GM23338 (cell line): ENCODE measurements at regions not wholly inside any gene's neighbourhood (a gene's known extent, or its start where the extent isn't known, plus 50 kb on each side); places are given as distances from the start of the nearest gene placed in this dataset.

Source experiments
- ATAC-seq: fragments of 200-7000 bp; cut with Tn5 transposase; 3 replicates; pipeline ENCODE4 v1.9.1; 2020
- DNase-seq: peaks from one replicate; pipeline ENCODE4 v3.0.0-alpha.2; 2015; ENCODE audit warnings: low spot score
- H2AFZ ChIP-seq: fragments of 200-600 bp; sonication (generic); 2 replicates; pipeline ENCODE4 v1.8.0; 2016; ENCODE audit warnings: antibody characterized with exemption, mild to moderate bottlenecking, moderate library complexity
- H3F3A ChIP-seq: fragments of 200-600 bp; sonication (generic); replicated peaks from 2 replicates; pipeline ENCODE4 v1.8.0; 2017; ENCODE audit warnings: antibody characterized with exemption, mixed run types, low read depth
- H3K27ac ChIP-seq: fragments of 200-600 bp; sonication (generic); 2 replicates; pipeline ENCODE4 v1.6.1; 2016; ENCODE audit warnings: low read depth
- H3K27me3 ChIP-seq: fragments of 200-600 bp; sonication (generic); 2 replicates; pipeline ENCODE4 v1.8.0; 2016; ENCODE audit warnings: mild to moderate bottlenecking, mixed run types, moderate library complexity; ENCODE audit not compliant: insufficient read depth
- H3K36me3 ChIP-seq: fragments of 200-600 bp; sonication (generic); 2 replicates; pipeline ENCODE4 v1.8.0; 2016; ENCODE audit warnings: mild to moderate bottlenecking; ENCODE audit not compliant: insufficient read depth
- H3K4me1 ChIP-seq: fragments of 200-600 bp; sonication (generic); 2 replicates; pipeline ENCODE4 v1.8.0; 2016; ENCODE audit warnings: mild to moderate bottlenecking, moderate library complexity; ENCODE audit not compliant: insufficient read depth
- H3K4me2 ChIP-seq: fragments of 200-600 bp; sonication (generic); 2 replicates; pipeline ENCODE4 v1.7.1; 2017; ENCODE audit warnings: mixed run types
- H3K4me3 ChIP-seq: fragments of 200-600 bp; sonication (generic); 2 replicates; pipeline ENCODE4 v1.6.1; 2016; ENCODE audit warnings: mixed run types
- H3K79me2 ChIP-seq: fragments of 200-600 bp; sonication (generic); replicated peaks from 2 replicates; pipeline ENCODE4 v1.8.0; 2017; ENCODE audit warnings: mild to moderate bottlenecking; ENCODE audit not compliant: insufficient read depth
- H3K9me2 ChIP-seq: fragments of 200-600 bp; sonication (generic); 2 replicates; pipeline ENCODE4 v1.8.0; 2017; ENCODE audit not compliant: insufficient read depth
- H4K20me1 ChIP-seq: fragments of 200-600 bp; sonication (generic); replicated peaks from 2 replicates; pipeline ENCODE4 v1.8.0; 2017; ENCODE audit warnings: mild to moderate bottlenecking; ENCODE audit not compliant: insufficient read depth
- H3K27ac Mint-ChIP-seq: 2 replicates; pipeline ENCODE4 v1.8.0; 2020; ENCODE audit warnings: inconsistent platforms, mild to moderate bottlenecking, moderate library complexity, mixed read lengths
- H3K27me3 Mint-ChIP-seq: 3 replicates; pipeline ENCODE4 v1.8.0; 2022; ENCODE audit warnings: low read depth, mild to moderate bottlenecking, moderate library complexity, mixed read lengths, inconsistent platforms; ENCODE audit not compliant: insufficient read depth, poor library complexity
- H3K36me3 Mint-ChIP-seq: 3 replicates; pipeline ENCODE4 v1.8.0; 2021; ENCODE audit warnings: low read depth, mild to moderate bottlenecking, inconsistent platforms, moderate library complexity, mixed read lengths
- H3K4me1 Mint-ChIP-seq: 3 replicates; pipeline ENCODE4 v1.8.0; 2020; ENCODE audit warnings: mild to moderate bottlenecking, inconsistent platforms, mixed read lengths
- H3K4me3 Mint-ChIP-seq: 3 replicates; pipeline ENCODE4 v1.8.0; 2021; ENCODE audit warnings: moderate library complexity, mild to moderate bottlenecking, inconsistent platforms, mixed read lengths
- H3K9me3 Mint-ChIP-seq: 3 replicates; pipeline ENCODE4 v1.8.0; 2020; ENCODE audit warnings: moderate library complexity, mild to moderate bottlenecking, inconsistent platforms, mixed read lengths
- CREB1 ChIP-seq: fragments of 250-450 bp; sonication (Bioruptor Pico); IDR thresholded peaks from 2 replicates; pipeline ENCODE4 v1.5.0; 2020; ENCODE audit warnings: low read depth, mild to moderate bottlenecking, moderate library complexity
- JUNB ChIP-seq: IDR thresholded peaks from one replicate; pipeline ENCODE4 v1.6.1; 2016; ENCODE audit warnings: antibody characterized with exemption; ENCODE audit not compliant: unreplicated experiment
- POLR2AphosphoS5 ChIP-seq: IDR thresholded peaks from 2 replicates; pipeline ENCODE4 v1.6.1; 2016; ENCODE audit warnings: antibody characterized with exemption, low read depth
- ZNF462 ChIP-seq: fragments of 250-450 bp; sonication (Bioruptor Pico); IDR thresholded peaks from 2 replicates; pipeline ENCODE4 v1.5.0; 2020; ENCODE audit warnings: mild to moderate bottlenecking, moderate library complexity
- TF ChIP-seq, protein P1 (sequence below), 2 experiments: fragments of 200-600 bp in 1 of 2; sonication (generic) in 1 of 2; conservative IDR thresholded peaks; 2 replicates each; pipeline versions ENCODE4 v1.5.1 to v1.6.1; 2016 to 2017; ENCODE audit warnings: antibody characterized with exemption in 2 of 2, low read depth in 2 of 2, mild to moderate bottlenecking in 2 of 2, moderate library complexity in 1 of 2

GRCh38 chr17:79202480-79202879, 127.9 kb downstream of the ENGASE start:
- Mint-ChIP-seq H3K27me3 (peaks cover 12% of the 10 kb centered on the region), H3K36me3 (no peaks in the 10 kb centered on the region), H3K27ac (no peak overlapping the region), H3K4me3 (no peak overlapping the region), H3K9me3 (no peaks in the 10 kb centered on the region), H3K4me1 (peaks cover 37% of the 10 kb centered on the region)
- Histone ChIP-seq H3K4me3 (no peak overlapping the region), H3K27me3 (no peaks in the 10 kb centered on the region), H2AFZ (no peak overlapping the region), H3K36me3 (no peaks in the 10 kb centered on the region), H3K4me1 (peaks cover 11% of the 10 kb centered on the region), H4K20me1 (no peaks in the 10 kb centered on the region), H3K79me2 (no peaks in the 10 kb centered on the region), H3K9me2 (no peaks in the 10 kb centered on the region), H3K4me2 (no peak overlapping the region), H3K27ac (no peak overlapping the region), H3F3A (no peaks in the 10 kb centered on the region)
- ATAC-seq (peak; percentile 25), DNase-seq (no peak)
- no peak for TF ChIP-seq CREB1 (CRISPR knock-in tag)
- no peak for TF ChIP-seq JUNB
- TF ChIP-seq, protein P1, sequence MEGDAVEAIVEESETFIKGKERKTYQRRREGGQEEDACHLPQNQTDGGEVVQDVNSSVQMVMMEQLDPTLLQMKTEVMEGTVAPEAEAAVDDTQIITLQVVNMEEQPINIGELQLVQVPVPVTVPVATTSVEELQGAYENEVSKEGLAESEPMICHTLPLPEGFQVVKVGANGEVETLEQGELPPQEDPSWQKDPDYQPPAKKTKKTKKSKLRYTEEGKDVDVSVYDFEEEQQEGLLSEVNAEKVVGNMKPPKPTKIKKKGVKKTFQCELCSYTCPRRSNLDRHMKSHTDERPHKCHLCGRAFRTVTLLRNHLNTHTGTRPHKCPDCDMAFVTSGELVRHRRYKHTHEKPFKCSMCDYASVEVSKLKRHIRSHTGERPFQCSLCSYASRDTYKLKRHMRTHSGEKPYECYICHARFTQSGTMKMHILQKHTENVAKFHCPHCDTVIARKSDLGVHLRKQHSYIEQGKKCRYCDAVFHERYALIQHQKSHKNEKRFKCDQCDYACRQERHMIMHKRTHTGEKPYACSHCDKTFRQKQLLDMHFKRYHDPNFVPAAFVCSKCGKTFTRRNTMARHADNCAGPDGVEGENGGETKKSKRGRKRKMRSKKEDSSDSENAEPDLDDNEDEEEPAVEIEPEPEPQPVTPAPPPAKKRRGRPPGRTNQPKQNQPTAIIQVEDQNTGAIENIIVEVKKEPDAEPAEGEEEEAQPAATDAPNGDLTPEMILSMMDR (conservative IDR thresholded peaks at IDR 0.05; ENCODE audit: low read depth in 2 of 2) = no peak
- TF ChIP-seq ZNF462 (CRISPR knock-in tag) = no peak
- TF ChIP-seq POLR2AphosphoS5 = no peak
